Stimulated activated CD8-positive, alpha-beta memory T cell treated with anti-CD3 and anti-CD28 coated beads, Interleukin-4, amount 100 ng/mL, for 1 hour (primary cell): ENCODE measurements at regions not wholly inside any gene's neighbourhood (a gene's known extent, or its start where the extent isn't known, plus 50 kb on each side); places are given as distances from the start of the nearest gene placed in this dataset.
"Not testable (repeated sequence)": the region's sequence is repeated elsewhere in the genome, so short reads cannot be mapped to it uniquely, and the experiment has no call there.

Experiments
- DNase-seq, 2 donors: peaks; one replicate each; pipeline ENCODE4 v3.0.0-alpha.2; 2020; ENCODE audit warnings: low read depth in 2 of 2, low spot score in 1 of 2

- no peak for DNase-seq
Observed at GRCh38 chr1:61581251-61581650, 143.7 kb downstream of the TM2D1 start.

GRCh38 chr1:61580417-61580816 lies 144.5 kb downstream of the TM2D1 start:
- no peak for DNase-seq

GRCh38 chr1:61579802-61580201 lies 145.1 kb downstream of the TM2D1 start:
- no peak for DNase-seq

- no peak for DNase-seq
Observed at GRCh38 chr1:61572046-61572445, 152.9 kb downstream of the TM2D1 start.

GRCh38 chr1:61570191-61570590 lies 154.8 kb downstream of the TM2D1 start:
- no peak for DNase-seq

- no peak for DNase-seq
Observed at GRCh38 chr1:61569303-61569621, 155.7 kb downstream of the TM2D1 start.

- DNase-seq = no peak
Observed at GRCh38 chr1:61568460-61569302, 156.3 kb downstream of the TM2D1 start.

- no peak for DNase-seq
Observed at GRCh38 chr1:61566177-61566576, 158.8 kb downstream of the TM2D1 start.

GRCh38 chr1:61563611-61564010 lies 161.3 kb downstream of the TM2D1 start:
- DNase-seq = no peak

GRCh38 chr1:61561666-61562065 lies 163.3 kb downstream of the TM2D1 start:
- no peak for DNase-seq

GRCh38 chr1:61560385-61560784 lies 164.6 kb downstream of the TM2D1 start:
- DNase-seq = no peak

- DNase-seq = no peak
Observed at GRCh38 chr1:61556631-61557030, 168.3 kb downstream of the TM2D1 start.

GRCh38 chr1:61552630-61553305 lies 172.2 kb downstream of the TM2D1 start:
- no peak for DNase-seq

GRCh38 chr1:61547302-61547701 lies 177.6 kb downstream of the TM2D1 start:
- not testable (repeated sequence) for DNase-seq

- DNase-seq = not testable (repeated sequence)
Observed at GRCh38 chr1:61544870-61545269, 180.1 kb downstream of the TM2D1 start.

- not testable (repeated sequence) for DNase-seq
Observed at GRCh38 chr1:61543498-61543897, 181.4 kb downstream of the TM2D1 start.

- no peak for DNase-seq
Observed at GRCh38 chr1:61539720-61540462, 185.1 kb downstream of the TM2D1 start.

- no peak for DNase-seq
Observed at GRCh38 chr1:61538228-61538627, 186.7 kb downstream of the TM2D1 start.

GRCh38 chr1:61536174-61537108 lies 188.5 kb downstream of the TM2D1 start:
- DNase-seq = no peak

- no peak for DNase-seq
Observed at GRCh38 chr1:61534847-61535246, 190.1 kb downstream of the TM2D1 start.

GRCh38 chr1:61533546-61533945 lies 191.4 kb downstream of the TM2D1 start:
- DNase-seq = no peak
